ENCODE measurements at regions not wholly inside any gene's neighbourhood (a gene's known extent, or its start where the extent isn't known, plus 50 kb on each side); places are given as distances from the start of the nearest gene placed in this dataset.
"Not testable (repeated sequence)": the region's sequence is repeated elsewhere in the genome, so short reads cannot be mapped to it uniquely, and the experiment has no call there.

DNA sequence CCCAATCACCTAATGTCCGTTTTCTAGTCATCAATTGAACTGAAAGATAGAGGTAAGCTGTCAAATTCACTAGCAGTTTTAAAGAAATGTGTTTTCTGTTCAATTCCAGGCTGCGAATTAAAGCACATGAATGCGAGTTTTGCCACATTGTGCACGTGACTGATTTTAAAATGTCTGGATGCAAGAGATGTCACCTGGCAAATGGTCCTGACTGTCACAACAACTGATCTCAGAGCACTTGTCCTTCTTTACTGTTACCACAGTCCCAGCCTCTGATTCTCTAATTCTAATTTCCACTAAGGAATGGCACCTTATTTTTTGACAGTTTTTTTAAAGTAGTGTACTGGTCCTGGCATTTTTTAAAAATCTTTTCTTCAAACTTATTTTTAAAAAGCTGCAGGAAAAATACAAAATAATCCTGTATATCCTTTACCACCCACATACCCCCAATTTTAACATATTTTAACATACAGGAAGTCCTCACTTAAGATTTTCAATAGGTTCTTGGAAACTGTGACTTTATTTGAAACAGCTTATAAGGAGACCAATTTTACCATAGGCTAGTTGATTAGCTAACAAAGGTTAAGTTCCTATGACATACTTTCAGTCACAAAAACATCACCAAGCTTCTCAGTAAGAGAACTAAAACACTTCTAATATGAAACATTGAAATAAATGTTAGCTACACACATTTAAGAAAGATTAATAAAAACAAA, 1364.3 kb downstream of the EFNA5 start:
- no peak for DNase-seq (ENCODE audit: low read depth in 4 of 4, low spot score in 3 of 4)

DNA sequence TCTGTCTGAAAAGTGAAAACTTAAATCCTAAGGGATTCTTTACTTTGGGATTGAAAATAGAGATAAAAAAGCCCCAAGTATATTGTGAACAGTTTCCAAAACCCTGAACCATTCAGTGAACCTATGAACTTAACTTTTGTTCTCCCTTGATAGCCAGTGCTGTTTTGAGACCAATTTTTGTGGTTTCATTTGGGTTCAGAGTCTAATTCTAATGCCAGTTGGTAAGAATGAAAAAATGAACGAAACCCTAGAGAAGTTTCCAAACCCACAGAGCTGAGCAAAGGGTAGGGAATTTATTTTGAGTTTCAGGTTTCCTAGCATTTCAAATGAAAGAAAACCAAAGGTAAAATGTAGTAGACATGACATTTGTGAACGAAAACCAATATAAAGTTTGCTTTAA, 1366.8 kb downstream of the EFNA5 start:
- DNase-seq (ENCODE audit: low read depth in 4 of 4, low spot score in 3 of 4): no peak

DNA sequence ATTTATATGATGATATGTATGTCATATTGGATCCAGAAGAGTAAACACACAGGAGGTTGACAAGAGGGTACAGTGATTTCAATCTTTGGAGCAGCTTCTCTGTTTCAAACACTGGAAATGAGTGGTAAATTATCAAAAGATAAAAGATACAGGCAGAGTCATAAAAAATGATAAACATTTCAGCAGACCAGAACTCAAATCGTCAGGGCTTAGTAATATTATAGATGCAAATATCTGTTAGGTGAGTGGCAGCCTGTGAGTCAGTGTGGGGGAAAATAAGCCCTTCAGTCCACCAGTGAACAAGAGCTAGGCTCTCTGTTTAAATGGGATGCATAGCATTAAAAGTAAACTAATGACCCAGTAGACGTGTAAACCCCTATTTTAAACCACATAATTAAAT, 1378.1 kb downstream of the EFNA5 start:
- DNase-seq (ENCODE audit: low read depth in 4 of 4, low spot score in 3 of 4): no peak

DNA sequence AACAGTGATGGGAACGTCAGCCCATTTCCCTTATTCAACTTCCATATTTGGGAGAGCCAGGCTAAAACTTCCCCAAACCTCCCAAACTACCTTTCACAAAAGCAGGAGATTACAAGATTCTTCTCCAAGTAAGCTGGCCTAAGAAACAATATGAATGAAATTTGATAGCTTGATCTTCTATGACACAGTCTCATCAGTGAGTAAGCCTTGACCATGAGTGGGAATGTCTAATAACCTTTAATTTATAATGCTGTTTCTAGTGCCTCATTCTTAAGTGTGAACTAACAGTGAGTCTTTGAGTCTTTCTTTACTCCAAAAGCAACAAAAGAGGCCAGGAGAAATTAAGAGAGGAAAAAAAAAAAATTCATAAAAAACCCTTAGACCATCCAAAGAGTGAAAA, 1379.9 kb downstream of the EFNA5 start:
- no peak for DNase-seq (ENCODE audit: low read depth in 4 of 4, low spot score in 3 of 4)

DNA sequence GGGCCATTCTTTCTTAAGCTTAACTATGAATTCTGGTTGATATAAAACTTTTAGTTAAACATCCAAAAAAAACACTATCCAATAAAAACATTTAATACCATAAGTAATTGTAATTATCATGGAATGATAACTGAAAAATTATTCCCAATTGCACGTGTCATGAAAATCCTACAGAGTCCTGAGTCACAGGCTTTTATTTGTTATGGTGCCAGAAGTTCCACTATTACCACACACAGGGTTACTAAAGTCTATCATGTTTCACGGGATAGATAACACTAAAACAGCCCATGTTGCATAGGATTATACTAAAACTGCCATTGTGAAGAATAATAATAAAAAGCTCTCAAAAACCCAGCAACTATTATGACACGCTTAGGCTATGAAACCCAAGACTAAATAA, 1381.8 kb downstream of the EFNA5 start:
- DNase-seq (ENCODE audit: low read depth in 4 of 4, low spot score in 3 of 4): no peak

DNA sequence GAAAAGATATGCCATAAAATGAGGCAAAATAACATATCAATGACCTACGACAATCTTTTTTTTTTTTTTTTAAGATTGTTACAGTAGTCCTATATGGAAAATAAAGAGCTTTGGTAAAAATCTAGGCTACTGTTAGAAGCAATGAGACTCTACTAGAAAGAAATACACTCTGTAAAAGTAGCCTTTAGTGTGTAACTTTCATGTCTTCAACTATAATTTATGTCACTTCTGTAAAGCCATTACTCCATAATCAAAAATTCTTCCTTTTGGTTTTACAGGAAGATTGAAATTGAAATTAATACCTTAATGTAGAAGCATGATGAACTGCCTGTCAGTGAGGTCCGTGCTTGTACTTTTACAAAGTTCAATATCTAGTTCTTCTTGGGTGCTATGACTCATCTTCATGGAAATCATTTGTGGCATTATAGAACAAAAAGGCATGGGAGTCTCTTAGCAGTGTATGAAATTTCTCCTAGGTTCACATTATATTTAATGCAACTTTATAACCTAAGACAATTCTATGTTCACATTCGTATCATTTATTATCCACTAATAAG, 1393.1 kb downstream of the EFNA5 start:
- DNase-seq (ENCODE audit: low read depth in 4 of 4, low spot score in 3 of 4): no peak

DNA sequence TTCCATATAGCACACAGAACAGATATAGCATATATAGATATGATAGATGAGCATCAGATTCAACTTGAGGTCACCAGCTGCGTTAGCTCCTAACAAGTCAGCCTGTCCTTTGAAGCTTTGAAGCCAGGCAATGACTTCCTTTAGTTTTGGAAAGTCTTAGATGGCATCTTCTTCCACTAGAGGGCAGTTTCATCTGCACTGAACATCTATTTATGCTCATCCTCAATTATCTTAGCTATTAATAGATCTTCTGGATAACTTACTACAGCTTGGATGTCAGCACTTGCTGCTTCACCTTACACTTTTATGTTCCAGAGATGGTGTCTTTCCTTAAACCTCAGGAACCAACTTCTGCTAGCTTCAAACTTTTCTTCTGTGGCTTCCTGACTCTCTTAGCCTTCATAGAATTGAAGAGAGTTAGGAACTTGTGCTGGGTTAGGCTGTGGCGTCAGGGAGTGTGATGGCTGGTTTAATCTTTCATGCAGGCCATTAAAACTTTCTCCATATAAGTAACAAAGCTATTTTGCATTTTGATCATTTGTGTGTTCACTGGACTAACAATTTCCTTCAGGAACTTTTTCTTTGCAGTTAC, 1401.4 kb downstream of the EFNA5 start:
- DNase-seq (ENCODE audit: low read depth in 4 of 4, low spot score in 3 of 4): peak in 1 of 4 donors; percentile 1

DNA sequence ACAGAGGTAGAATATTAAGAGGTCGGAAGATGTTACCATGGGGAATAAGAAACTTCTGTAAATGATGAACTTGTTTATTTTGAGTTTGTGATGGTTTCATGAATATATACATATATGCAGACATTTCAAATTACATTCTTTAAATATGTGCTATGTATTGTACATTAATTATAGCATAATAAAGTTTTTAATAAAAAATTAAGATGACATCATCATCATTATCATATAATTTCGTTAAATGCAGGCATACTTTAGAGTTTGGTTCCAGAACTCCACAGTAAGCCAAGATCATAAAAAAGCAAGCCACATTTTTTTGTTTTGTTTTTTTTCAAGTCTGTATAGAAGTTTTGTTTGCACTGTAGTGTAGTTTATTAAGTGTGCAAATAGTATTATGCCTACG, 1403.5 kb downstream of the EFNA5 start:
- no peak for DNase-seq (ENCODE audit: low read depth in 4 of 4, low spot score in 3 of 4)

DNA sequence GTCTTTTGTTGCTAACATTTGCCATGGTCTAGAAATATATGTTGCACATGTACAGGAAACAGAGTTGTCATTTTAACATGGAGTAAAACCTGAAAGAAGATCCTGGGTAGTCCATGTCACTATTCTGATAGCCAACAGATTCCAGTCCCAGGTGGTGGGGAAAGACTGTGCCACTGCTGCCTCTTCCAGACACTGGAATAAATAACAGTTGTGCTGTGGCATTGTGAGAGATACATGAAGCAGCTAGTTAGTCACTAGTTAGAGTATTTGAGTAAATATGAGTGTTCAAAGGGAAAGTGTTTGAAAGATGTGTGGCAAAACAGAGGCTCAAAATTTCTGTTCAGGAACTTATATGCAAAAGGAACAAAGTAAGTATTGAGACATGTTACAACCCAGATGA, 1408.3 kb downstream of the EFNA5 start:
- DNase-seq (ENCODE audit: low read depth in 4 of 4, low spot score in 3 of 4): no peak

DNA sequence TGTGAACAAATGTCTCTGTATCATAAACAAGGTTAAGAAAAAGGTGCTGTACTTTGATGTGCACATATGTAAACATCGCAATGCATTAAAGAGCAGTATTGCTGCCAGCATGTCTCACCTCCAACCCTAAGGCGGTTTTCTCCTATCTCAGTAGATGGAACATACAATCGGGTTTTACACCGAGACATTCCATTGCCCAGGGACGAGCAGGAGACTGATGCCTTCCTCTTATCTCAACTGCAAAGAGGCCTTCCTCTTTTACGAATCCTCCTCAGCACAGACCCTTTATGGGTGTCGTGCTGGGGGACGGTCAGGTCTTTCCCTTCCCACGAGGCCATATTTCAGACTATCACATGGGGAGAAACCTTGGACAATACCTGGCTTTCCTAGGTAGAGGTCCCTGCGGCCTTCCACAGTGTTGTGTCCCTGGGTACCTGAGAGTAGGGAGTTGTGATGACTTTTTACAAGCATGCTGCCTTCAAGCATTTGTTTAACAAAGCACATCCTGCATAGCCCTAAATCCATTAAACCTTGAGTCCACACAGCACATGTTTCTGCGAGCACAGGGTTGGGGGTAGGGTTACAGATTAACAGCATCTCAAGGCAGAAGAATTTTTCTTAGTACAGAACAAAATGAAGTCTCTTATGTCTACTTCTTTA, 1411.2 kb downstream of the EFNA5 start:
- DNase-seq (ENCODE audit: low read depth in 4 of 4, low spot score in 3 of 4): not testable (repeated sequence)

DNA sequence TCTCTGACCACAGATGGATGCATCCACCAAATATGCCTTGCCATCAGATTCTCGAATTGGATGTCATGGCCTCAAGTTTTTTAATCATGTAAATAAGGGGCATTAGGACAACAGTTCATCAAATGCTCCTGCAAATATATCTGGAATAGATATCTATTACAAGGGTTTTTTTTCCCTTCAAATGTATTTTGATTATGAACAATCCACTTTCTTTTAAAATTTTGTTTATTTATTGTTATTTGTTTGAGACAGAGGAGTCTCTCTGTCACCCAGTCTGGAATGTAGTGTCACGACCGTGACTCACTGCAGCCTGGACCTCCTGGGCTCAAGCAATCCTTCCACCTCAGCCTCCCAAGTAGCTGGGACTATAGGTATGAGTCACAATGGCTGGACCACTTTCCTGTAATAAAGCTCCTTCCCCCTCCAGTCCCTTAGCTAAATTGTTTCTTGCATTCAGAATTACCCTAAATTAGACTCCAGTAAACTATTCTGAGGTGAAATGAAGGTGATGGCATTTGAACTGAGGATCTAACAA, 1412.1 kb downstream of the EFNA5 start:
- DNase-seq (ENCODE audit: low read depth in 4 of 4, low spot score in 3 of 4): no peak

DNA sequence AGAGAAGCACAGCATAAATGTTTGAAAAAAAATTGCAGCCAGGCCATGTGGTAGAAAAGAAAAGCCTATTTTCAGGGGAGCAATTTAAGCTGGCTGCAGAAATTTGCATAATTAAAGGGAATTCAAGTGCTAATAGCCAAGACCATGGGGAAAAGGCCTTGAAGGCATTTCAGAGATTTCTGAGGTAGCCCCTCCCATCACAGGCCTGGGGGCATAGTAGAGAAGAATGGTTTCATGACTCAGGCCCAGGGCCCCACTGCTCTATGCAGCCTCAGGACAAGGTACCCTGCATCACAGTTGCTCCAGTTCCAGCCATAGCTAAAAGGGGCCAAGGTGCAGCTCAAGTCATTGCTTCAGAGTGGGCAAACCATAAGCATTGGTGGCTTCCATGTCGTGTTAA, 1416.0 kb downstream of the EFNA5 start:
- no peak for DNase-seq (ENCODE audit: low read depth in 4 of 4, low spot score in 3 of 4)

DNA sequence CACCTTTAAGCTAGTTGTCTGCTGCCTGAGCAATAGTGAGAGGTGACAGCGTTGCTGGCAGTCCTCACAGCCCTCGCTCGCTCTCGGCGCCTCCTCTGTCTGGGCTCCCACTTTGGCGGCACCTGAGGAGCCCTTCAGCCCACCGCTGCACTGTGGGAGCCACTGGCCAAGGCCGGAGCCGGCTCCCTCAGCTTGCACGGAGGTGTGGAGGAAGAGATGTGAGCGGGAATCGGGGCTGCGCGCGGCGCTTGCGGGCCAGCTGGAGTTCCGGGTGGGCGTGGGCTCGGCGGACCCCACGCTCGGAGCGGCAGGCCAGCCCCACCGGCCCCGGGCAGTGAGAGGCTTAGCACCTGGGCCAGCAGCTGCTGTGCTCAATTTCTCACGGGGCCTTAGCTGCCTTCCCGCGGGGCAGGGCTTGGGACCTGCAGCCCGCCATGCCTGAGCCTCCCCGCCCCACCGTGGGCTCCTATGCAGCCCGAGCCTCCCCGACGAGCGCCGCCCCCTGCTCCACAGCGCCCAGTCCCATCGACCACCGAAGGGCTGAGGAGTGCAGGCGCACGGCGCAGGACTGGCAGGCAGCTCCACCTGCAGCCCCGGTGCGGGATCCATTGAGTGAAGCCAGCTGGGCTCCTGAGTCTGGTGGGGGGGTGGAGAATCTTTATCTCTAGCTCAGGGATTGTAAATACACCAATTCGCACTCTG, 1424.5 kb downstream of the EFNA5 start:
- not testable (repeated sequence) for DNase-seq (ENCODE audit: low read depth in 4 of 4, low spot score in 3 of 4)

DNA sequence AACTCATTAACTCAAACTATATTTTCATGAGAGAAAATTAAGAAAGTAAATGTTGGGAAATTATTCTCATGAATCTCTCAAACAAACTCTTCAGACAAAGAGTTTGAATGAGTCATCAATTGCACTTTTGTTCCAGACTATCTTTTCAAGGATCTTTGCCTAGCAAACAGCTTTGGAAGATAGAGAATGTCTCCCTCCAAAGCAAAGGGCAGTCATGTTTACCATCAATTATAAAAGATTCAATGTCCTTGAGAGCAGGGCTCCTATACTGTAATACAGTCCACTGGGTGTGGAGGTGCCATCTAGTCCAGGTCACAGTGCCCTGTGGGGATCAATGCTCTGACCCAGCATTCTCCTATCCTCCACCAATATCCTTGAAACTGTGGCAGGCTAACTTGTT, 1429.3 kb downstream of the EFNA5 start:
- DNase-seq (ENCODE audit: low read depth in 4 of 4, low spot score in 3 of 4): no peak

DNA sequence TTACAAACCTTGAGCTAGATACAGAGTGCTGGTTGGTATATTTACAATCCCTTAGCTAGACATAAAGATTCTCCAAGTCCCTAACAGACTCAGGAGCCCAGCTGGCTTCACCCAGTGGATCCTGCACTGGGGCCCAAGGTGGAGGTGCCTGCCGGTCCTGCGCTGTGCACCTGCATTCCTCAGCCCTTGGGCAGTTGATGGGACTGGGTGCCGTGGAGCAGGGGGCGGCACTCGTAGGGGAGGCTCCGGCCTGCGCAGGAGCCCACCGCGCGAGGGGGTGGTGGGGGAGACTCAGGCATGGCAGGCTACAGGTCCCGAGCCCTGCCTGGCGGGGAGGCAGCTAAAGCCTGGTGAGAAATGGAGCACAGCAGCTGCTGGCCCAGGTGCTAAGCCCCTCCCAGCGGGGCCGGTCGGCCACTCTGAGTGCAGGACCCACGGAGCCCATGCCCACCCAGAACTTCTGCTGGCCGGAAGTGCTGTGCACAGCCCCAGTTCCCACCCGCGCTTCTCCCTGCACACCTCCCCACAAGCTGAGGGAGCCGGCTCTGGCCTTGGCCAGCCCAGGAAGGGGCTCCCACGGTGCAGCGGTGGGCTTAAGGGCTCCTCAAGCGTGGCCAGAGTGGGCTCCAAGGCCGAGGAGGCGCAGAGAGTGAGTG, 1464.7 kb downstream of the EFNA5 start:
- DNase-seq (ENCODE audit: low read depth in 4 of 4, low spot score in 3 of 4): no peak

DNA sequence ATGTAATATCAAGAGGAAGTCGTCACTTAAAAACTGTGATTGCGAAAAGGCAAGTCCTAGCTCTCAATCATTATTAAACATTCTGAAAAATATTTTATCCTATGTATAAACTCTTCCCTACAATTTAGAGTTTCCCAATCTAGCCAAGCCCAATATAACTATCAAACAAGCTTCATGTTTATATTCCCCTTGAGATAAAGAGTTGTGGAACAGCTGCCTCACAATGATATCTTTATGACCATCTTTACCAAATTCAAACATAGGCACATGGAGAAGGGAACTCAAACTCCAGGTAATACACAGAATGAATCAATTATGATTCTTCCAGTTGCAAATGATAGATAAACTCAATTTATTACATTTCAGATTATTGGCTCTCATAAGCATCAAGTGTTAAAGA, 1468.7 kb downstream of the EFNA5 start:
- DNase-seq (ENCODE audit: low read depth in 4 of 4, low spot score in 3 of 4): no peak

DNA sequence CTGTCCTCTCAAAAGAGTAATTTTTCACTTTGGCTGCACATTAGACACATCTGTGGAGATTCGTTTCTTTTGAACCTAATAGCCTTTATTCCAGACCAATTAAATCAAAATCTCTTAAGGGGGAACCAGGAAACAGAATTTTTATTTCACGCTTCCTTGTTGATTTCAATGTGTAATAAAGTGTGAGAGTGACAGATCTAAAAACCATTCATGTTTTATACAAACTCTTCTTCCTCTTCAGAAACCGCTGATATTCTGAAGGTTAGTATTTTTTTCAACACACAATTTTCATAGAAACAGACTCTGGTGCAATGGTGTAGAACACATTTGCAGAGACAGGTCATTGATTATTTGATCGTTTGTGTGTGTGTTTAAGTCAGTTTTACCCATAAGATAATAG, 1469.8 kb downstream of the EFNA5 start:
- no peak for DNase-seq (ENCODE audit: low read depth in 4 of 4, low spot score in 3 of 4)

DNA sequence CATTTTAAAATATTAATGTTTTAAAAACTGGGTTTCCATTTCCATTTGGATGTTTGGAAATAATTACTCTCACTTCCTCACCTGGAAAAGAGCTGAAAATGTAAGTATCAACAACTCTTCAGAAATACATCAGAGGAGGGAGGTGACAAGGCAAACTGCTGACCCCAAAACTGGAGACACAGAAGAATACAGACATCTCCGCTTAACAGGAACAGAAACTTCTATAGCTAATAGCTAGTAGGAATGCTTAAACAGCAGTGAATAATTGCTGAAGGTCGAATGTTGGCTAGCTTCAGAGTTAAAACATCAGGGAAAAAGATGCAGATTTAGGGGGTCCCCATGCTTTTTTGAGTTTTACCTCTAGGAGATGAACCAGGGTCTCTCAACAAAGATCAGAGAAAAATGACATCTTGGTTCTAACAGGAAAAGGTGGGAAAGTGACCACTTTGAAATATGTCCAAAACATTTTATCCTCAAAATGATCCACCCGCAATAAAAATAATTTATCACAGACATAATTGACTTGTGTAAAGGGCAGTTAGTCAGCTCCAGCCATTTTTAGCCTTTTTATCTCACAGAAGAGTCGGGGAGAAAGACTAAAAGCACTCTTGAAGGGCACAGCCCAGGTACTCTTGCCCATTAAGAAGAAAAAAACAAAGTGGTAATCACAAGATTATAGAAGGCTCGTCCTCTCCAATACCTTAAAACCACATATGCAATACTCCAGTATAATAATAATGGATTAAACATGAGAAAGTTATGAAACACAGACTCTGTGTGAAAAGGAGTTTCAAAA, 1474.9 kb downstream of the EFNA5 start:
- DNase-seq (ENCODE audit: low read depth in 4 of 4, low spot score in 3 of 4): no peak

DNA sequence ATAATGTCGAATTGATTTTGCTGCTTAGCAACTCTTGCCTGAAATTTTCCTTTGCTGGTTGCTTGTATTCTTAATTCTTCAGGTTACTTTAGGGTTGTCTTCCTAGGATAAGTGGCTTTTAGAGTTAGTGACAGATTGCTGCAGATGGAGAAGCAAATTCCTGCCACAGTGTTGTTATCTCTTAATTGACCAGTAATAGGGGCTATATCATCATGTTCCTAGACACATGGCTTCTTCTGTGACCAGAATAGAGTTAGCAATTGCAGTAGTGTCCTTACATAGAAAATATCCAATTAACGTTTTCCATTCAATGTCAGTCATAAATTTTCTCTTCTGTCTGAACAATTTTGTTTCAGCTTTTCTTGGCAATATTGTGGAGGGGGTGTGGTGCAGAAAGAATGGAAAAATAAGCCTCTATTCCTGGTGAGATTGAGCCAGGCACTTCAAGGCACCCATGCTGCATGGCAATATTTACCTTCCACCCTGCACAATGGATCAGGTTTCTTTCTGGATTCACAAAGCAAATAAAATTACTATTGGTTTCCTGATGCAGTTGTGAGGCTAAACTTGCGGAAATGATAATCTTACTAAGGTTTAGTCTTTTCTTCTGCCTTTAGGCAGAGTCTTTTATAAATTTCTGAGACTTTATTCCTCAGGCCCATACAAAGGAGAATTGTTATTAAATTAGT, 1481.5 kb downstream of the EFNA5 start:
- no peak for DNase-seq (ENCODE audit: low read depth in 4 of 4, low spot score in 3 of 4)

Data from left renal pelvis (tissue), 4 donors.